Lower leg skin (tissue), 3 donors: ENCODE measurements at regions not wholly inside any gene's neighbourhood (a gene's known extent, or its start where the extent isn't known, plus 50 kb on each side); places are given as distances from the start of the nearest gene placed in this dataset.

Experiments used
- POLR2A ChIP-seq, 2 donors: fragments of 450-650 bp; IDR thresholded peaks; one replicate each; pipeline ENCODE4 v1.6.1; 2016 to 2017; ENCODE audit warnings: antibody characterized with exemption in 2 of 2, mild to moderate bottlenecking in 1 of 2, moderate library complexity in 1 of 2
- TF ChIP-seq, protein P1 (sequence below), 3 donors: fragments of 450-650 bp; IDR thresholded peaks; one replicate each; pipeline ENCODE4 v1.5.1; 2016; ENCODE audit warnings: antibody characterized with exemption in 3 of 3, mild to moderate bottlenecking in 3 of 3, moderate library complexity in 2 of 3

DNA sequence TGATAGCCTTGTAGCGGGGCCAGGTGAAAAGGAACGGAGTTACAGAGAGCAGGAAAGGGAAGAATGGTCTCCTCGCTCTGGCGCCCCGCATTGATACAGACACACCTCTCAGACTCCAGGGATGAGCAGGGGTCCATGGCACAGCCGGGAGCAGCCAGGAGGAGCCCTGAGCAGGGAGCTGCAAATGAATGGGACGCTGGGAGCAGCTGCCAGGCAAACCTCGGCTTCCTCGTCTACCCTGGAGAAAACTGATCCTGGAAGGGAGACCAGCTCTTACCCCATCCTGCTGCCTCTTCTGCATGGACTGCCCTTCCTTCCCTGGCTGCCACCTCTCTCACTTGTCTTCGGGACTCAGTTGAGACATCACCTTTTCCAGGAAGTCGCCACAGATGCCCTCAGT is 97.3 kb upstream of the MAFB start:
- TF ChIP-seq, protein P1, sequence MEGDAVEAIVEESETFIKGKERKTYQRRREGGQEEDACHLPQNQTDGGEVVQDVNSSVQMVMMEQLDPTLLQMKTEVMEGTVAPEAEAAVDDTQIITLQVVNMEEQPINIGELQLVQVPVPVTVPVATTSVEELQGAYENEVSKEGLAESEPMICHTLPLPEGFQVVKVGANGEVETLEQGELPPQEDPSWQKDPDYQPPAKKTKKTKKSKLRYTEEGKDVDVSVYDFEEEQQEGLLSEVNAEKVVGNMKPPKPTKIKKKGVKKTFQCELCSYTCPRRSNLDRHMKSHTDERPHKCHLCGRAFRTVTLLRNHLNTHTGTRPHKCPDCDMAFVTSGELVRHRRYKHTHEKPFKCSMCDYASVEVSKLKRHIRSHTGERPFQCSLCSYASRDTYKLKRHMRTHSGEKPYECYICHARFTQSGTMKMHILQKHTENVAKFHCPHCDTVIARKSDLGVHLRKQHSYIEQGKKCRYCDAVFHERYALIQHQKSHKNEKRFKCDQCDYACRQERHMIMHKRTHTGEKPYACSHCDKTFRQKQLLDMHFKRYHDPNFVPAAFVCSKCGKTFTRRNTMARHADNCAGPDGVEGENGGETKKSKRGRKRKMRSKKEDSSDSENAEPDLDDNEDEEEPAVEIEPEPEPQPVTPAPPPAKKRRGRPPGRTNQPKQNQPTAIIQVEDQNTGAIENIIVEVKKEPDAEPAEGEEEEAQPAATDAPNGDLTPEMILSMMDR (IDR thresholded peaks at IDR 0.05) = no peak
- no peak for TF ChIP-seq POLR2A (IDR thresholded peaks at IDR 0.05)
